ENCODE measurements at regions not wholly inside any gene's neighbourhood (a gene's known extent, or its start where the extent isn't known, plus 50 kb on each side); places are given as distances from the start of the nearest gene placed in this dataset.
"Not testable (repeated sequence)": the region's sequence is repeated elsewhere in the genome, so short reads cannot be mapped to it uniquely, and the experiment has no call there.

GRCh38 chr5:101442281-101442680 lies 539.2 kb upstream of the ST8SIA4 start:
- not testable (repeated sequence) for TF ChIP-seq CTCF (IDR thresholded peaks at IDR 0.05; ENCODE audit: low read length); EZH2 (IDR thresholded peaks at IDR 0.05; ENCODE audit: borderline replicate concordance, low read length)
